Neural progenitor cell (in vitro differentiated cells): ENCODE measurements at regions not wholly inside any gene's neighbourhood (a gene's known extent, or its start where the extent isn't known, plus 50 kb on each side); places are given as distances from the start of the nearest gene placed in this dataset.
A peak's percentile ranks its signal among the peaks of the same experiment; 100 is the strongest.

Experiments used
- CTCF ChIP-seq: fragments of 200-600 bp; sonication (generic); IDR thresholded peaks from 2 replicates; pipeline ENCODE4 v1.5.1; 2017; ENCODE audit warnings: antibody characterized with exemption, mild to moderate bottlenecking
- EZH2 ChIP-seq: fragments of 200-600 bp; sonication (generic); IDR thresholded peaks from 2 replicates; pipeline ENCODE4 v1.6.1; 2017; ENCODE audit warnings: antibody characterized with exemption, mild to moderate bottlenecking, moderate library complexity

- TF ChIP-seq CTCF (peak; percentile 58), EZH2 (no peak)
Measured at GRCh38 chr3:82643948-82644347, 882.5 kb upstream of the GBE1 start.
